ENCODE measurements at regions not wholly inside any gene's neighbourhood (a gene's known extent, or its start where the extent isn't known, plus 50 kb on each side); places are given as distances from the start of the nearest gene placed in this dataset.

DNA sequence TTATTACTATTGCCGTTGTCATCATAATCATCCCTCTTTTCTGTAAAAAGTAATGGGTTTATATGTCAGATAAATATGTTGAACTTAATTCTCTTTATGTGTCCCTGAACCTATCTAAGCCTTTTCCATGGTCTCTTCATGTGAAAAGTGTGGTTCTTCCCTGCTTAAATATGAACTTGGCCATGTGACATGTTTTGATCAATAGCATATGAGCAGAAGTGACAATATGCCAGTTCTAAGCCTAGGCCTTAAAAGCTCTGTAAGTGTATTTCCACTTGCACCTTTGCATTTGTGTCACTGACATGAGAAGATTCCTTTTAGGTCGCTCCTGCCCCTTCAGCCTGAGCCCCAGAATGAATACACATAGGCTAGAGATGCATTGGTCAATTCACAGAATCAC lies 188.4 kb upstream of the CCN2 start:
- Histone ChIP-seq H3K4ac (ENCODE audit: low read depth, low read length) (no peak overlapping the region), H3K18ac (ENCODE audit: insufficient read length, low read depth, low read length) (no peak overlapping the region), H3K4me1 (ENCODE audit: insufficient read depth, low read length) (no peaks in the 10 kb centered on the region), H2BK120ac (ENCODE audit: low read depth, low read length, poor library complexity, severe bottlenecking) (no peak overlapping the region), H2BK5ac (ENCODE audit: insufficient read length, low read length) (no peak overlapping the region), H3K27ac (ENCODE audit: insufficient read length, low read depth, low read length) (no peak overlapping the region), H4K20me1 (ENCODE audit: control insufficient read depth, insufficient read depth, insufficient read length) (no peaks in the 10 kb centered on the region), H3T11ph (ENCODE audit: low read length) (no peak overlapping the region), H3K23me2 (ENCODE audit: insufficient read length, low read depth, low read length, poor library complexity, severe bottlenecking) (no peaks in the 10 kb centered on the region), H3K23ac (ENCODE audit: insufficient read length, low read depth, low read length) (no peak overlapping the region), H2AK5ac (ENCODE audit: insufficient read length, low read length) (no peak overlapping the region), H4K8ac (replicated peaks; ENCODE audit: insufficient read length, low read depth, low read length) (no peak overlapping the region), H3K27me3 (ENCODE audit: insufficient read depth, low read length) (no peaks in the 10 kb centered on the region), H2BK12ac (ENCODE audit: insufficient read length, low read depth, low read length) (no peak overlapping the region), H2AFZ (ENCODE audit: low read length) (no peak overlapping the region), H3K79me1 (ENCODE audit: insufficient read depth, low read depth, low read length, poor library complexity, severe bottlenecking) (no peaks in the 10 kb centered on the region), H3K9me3 (ENCODE audit: control insufficient read depth, low read depth, low read length) (no peaks in the 10 kb centered on the region), H3K56ac (ENCODE audit: insufficient read length, low read depth, low read length) (no peak overlapping the region), H2BK20ac (ENCODE audit: low read depth, low read length, poor library complexity, severe bottlenecking) (no peak overlapping the region), H3K14ac (ENCODE audit: insufficient read depth, low read length) (no peak overlapping the region), H4K91ac (ENCODE audit: insufficient read length, low read depth, low read length) (no peak overlapping the region), H3K4me2 (ENCODE audit: insufficient read depth, insufficient read length, low read length) (no peak overlapping the region), H3K9ac (ENCODE audit: extremely low read depth, insufficient read length, low read length) (no peak overlapping the region), H2BK15ac (ENCODE audit: low read depth, low read length) (no peak overlapping the region), H3K79me2 (ENCODE audit: insufficient read depth, low read length) (no peaks in the 10 kb centered on the region), H4K5ac (ENCODE audit: insufficient read length, low read depth, low read length) (no peak overlapping the region)
- H3K27ac Mint-ChIP-seq: no peak overlapping the region
- no peak for DNase-seq
- WGBS (ENCODE audit: extremely low coverage, insufficient read length, low lambda C conversion rate): no CpG with 5 or more reads among the region's 2 CpGs
- H3K9me3 Mint-ChIP-seq: no peaks in the 10 kb centered on the region
- peaks cover 0 to 2% of the 10 kb centered on the region in 2 experiments; a peak in 1 of 4 replicates for H3K4me1 Mint-ChIP-seq
- no peaks in the 10 kb centered on the region for H3K36me3 Mint-ChIP-seq (ENCODE audit: insufficient read depth in 1 of 3, low read depth in 3 of 3)
- H3K27me3 Mint-ChIP-seq (ENCODE audit: low read depth): peaks cover 3% of the 10 kb centered on the region; the same call in 1 of the 2 replicates
- H3K4me3 Mint-ChIP-seq: no peak overlapping the region
- TF ChIP-seq, protein P1, sequence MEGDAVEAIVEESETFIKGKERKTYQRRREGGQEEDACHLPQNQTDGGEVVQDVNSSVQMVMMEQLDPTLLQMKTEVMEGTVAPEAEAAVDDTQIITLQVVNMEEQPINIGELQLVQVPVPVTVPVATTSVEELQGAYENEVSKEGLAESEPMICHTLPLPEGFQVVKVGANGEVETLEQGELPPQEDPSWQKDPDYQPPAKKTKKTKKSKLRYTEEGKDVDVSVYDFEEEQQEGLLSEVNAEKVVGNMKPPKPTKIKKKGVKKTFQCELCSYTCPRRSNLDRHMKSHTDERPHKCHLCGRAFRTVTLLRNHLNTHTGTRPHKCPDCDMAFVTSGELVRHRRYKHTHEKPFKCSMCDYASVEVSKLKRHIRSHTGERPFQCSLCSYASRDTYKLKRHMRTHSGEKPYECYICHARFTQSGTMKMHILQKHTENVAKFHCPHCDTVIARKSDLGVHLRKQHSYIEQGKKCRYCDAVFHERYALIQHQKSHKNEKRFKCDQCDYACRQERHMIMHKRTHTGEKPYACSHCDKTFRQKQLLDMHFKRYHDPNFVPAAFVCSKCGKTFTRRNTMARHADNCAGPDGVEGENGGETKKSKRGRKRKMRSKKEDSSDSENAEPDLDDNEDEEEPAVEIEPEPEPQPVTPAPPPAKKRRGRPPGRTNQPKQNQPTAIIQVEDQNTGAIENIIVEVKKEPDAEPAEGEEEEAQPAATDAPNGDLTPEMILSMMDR (conservative IDR thresholded peaks at IDR 0.05): no peak
